ENCODE measurements at regions not wholly inside any gene's neighbourhood (a gene's known extent, or its start where the extent isn't known, plus 50 kb on each side); places are given as distances from the start of the nearest gene placed in this dataset.

- TF ChIP-seq EZH2 (IDR thresholded peaks at IDR 0.05; ENCODE audit: insufficient read depth, poor library complexity, severe bottlenecking) (no peak), EZH2phosphoT487 (IDR thresholded peaks at IDR 0.05; ENCODE audit: insufficient read depth, low read depth) (no peak)
Measured at GRCh38 chr1:101162736-101163735, 73.8 kb upstream of the S1PR1 start.

Measured in GM23248 (cell line).